Testis (tissue), 2 donors: ENCODE measurements at regions not wholly inside any gene's neighbourhood (a gene's known extent, or its start where the extent isn't known, plus 50 kb on each side); places are given as distances from the start of the nearest gene placed in this dataset.

Experiments
- CTCF ChIP-seq, 3 experiments: fragments of 450-650 bp in 2 of 3; fragments of 200-600 bp in 1 of 3; sonication (generic) in 1 of 3; IDR thresholded peaks; one replicate each; pipeline ENCODE4 v1.5.1; 2016 to 2019; ENCODE audit warnings: antibody characterized with exemption in 3 of 3, mild to moderate bottlenecking in 2 of 3, moderate library complexity in 1 of 3
- POLR2A ChIP-seq: fragments of 450-650 bp; IDR thresholded peaks from one replicate; pipeline ENCODE4 v1.6.1; 2017; ENCODE audit warnings: antibody characterized with exemption, mild to moderate bottlenecking, moderate library complexity

- TF ChIP-seq CTCF (IDR thresholded peaks at IDR 0.05) (no peak), POLR2A (no peak)
Measured at GRCh38 chr5:82879089-82879488, 198.1 kb downstream of the TMEM167A start.
